Stimulated activated naive CD4-positive, alpha-beta T cell treated with Interleukin-2 at 50 U/mL for 16 hours (primary cell): ENCODE measurements at regions not wholly inside any gene's neighbourhood (a gene's known extent, or its start where the extent isn't known, plus 50 kb on each side); places are given as distances from the start of the nearest gene placed in this dataset.
"Not testable (repeated sequence)": the region's sequence is repeated elsewhere in the genome, so short reads cannot be mapped to it uniquely, and the experiment has no call there.

Experiments
- DNase-seq: peaks from one replicate; lab custom pipeline; 2025; lab: John Stamatoyannopoulos, UW

DNA sequence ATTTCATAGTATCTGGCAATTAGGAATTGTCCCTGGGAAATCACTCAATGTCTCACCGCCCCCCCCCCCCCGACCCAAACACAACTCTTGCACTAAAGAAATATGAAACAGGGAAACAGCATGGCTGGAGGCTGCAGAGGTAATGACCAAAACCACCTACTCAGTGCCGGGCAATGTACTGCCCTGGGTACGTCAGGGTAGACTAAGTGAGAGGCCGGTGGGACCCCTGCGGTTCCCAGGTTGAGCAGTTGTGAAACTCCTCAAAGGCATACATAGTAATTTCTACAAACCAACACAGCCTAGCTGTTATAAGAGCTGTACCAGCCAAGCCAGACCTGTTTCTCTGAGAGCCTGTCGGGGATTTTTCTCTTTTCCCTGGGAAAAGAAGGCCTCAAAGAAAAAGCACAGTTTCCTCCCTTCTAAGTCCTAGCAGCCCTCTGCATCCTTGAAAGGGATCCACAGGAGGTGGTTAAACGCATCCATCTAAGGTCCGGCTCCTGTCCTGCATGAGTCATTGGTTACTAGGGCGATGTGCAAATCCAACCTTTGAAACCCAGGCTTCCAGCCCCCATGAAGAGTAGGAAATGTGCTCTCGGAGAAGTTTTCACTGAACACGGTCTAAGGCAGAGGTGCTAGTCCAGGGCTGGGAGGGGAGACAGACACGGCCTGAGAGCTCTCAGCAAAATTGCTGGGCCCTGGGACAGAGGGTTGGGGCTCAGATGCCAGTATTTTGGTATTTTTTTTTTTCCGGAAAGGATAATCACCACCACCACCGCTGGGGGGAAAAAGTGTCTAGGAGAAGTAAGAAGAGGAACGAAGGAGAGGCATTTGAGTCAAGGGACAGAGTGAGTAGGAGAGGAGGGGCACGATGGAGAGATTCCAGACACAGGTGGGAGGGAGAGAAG is 172.8 kb downstream of the ATP6V0E2 start:
- not testable (repeated sequence) for DNase-seq

- not testable (repeated sequence) for DNase-seq
These were observed 173.6 kb downstream of the ATP6V0E2 start for GRCh38 chr7:150047329-150047728.

DNA sequence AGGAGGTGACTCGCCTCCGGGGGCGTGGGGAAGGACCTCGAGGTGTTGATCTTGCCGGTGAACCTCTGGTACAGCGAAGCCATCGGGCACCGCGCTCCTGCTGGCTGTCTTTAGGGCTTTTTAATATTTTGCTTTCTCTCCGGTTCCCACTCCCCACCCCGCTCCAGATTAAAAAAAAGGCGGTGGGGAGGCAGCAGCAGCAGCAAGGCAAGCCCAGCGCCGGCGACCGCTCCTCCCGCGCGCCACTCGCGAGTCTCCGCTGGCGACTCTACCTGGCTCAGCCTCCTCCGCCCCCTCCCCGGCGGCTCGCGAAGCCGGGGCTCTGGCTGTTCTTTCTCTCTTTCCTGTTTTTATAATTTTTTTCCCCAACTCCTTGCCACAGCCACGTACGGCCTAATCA is 174.0 kb downstream of the ATP6V0E2 start:
- not testable (repeated sequence) for DNase-seq

DNA sequence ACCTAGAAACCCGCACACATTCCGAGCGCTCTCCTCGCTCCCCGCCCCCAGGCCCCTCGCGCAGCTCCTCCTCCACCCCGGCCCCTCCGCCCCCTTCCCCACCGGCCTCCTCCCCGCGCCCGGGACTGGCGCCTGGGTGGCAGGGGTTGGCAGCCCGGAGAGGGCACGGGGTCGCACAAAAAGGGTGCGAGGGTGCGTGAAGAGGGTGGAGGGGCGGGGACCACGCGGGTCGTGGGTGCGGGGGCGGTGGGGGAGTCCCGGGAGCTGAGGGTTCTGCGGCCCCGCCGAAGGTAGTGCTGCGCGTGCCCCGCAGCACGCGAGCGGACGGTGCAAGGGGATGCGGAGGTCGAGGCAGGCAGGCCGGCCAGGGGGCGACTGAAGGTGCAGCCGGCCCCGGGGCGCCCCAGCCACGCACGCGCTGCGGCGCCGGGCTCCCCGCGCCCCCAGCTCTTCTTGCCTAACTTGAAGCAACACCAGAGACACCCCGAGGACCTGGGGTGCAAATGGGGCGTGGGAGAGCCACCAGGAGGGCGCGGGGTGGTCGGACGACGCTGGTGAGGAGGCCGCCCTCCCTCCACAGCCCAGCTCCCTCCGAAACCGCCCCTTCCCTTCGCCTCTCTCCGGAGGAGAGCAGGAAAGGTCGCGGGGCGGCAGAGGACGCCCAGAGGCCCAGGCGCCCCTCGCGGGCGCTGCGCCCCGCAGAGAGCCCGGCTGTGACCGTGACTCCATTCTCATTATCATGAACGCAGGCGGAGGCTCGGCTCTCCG is 174.7 kb downstream of the ATP6V0E2 start:
- not testable (repeated sequence) for DNase-seq

DNA sequence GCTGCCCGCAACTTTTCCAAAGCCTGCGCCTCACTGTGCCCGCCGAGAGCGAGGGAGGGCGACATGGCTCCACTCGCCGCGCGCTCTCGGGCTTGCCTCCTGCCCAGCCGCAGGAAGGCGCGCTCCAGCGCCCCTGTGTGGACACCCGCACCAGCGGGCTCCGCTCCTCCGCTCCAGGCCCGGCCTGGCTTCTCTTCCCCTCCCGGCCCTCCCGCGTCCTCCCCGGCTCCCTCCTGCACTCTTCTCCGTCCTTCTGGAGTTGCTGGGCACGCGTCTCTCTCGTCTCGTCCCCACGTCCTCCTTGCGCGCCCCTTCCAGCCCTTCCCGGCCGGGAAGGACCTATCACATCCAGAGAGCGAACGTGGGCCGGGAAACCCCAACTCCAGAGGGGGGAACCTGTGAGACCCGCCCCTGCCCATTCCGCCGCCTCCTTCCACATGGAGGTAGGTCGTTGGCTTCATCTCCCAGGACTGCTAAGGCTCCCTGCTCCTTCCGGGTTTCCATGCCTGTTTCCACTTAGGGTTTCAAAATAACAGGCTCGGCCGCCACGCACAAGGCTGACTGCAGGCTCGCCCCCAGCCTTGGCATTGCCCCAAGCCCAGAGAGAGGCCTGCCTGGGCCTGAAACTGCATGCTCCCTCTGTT is 175.4 kb downstream of the ATP6V0E2 start:
- not testable (repeated sequence) for DNase-seq

DNA sequence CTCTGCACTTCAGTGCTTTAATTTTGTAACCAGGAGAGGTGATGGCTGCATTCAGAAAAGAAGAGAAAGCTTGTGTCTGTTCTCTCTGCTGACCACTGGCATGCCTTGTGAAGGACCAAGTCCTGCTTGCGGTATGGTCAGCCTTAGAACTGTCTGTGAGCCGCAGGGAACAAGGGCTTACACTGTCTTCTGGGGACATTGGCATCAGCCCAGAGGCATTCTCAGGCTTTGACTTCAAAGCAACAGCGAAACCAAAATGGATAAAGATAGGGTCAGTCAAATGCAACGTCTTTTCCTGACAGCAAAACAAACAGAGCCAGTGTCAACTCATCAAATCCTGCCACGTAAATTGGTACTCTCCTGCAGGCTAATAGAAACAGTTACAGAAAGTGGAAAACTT is 179.6 kb downstream of the ATP6V0E2 start:
- DNase-seq: not testable (repeated sequence)

DNA sequence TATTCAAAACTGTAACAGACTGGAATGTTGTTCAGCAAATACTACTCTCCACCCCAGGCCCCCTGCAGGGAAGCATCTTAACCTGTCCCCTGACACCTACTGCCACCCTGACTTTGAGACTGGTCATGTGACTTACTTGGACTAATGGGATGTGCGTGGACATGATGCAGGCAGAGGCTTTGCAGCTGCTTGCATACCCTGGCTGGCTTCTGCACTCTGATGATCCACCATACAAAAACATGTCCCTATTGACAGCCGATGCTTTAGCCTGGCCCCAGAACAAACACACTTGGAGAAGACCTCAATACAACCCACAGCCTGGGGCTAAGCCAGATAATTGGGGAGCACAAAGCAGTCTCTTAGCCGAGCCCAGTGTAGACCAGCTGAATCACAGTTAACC is 180.5 kb downstream of the ATP6V0E2 start:
- DNase-seq: not testable (repeated sequence)

GRCh38 chr7:150060259-150061221 is 186.8 kb downstream of the ATP6V0E2 start:
- not testable (repeated sequence) for DNase-seq

GRCh38 chr7:150063195-150063594 is 189.4 kb downstream of the ATP6V0E2 start:
- not testable (repeated sequence) for DNase-seq

GRCh38 chr7:150069555-150070313 is 196.0 kb downstream of the ATP6V0E2 start:
- not testable (repeated sequence) for DNase-seq

DNA sequence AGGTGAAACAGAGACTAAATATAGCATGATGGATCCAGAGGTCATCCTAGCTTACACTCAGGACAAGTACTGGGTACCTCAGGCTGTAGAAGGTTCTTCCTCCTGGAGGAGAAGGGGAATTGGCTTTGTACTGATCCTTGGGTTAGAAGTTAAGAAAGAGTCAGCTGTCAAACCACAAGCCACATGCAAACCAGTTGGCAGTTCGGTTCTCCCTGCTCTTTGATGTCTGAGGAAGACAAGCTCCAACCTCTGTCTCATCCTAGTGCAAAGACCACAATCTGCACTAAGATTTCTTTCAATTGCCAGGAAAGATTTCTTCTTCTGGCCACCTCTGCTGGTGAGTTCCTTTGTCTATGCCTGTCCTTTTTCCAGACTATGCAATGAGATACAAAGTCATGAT is 203.8 kb downstream of the ATP6V0E2 start:
- not testable (repeated sequence) for DNase-seq

GRCh38 chr7:150081865-150082264 is 208.1 kb downstream of the ATP6V0E2 start:
- DNase-seq: not testable (repeated sequence)

DNA sequence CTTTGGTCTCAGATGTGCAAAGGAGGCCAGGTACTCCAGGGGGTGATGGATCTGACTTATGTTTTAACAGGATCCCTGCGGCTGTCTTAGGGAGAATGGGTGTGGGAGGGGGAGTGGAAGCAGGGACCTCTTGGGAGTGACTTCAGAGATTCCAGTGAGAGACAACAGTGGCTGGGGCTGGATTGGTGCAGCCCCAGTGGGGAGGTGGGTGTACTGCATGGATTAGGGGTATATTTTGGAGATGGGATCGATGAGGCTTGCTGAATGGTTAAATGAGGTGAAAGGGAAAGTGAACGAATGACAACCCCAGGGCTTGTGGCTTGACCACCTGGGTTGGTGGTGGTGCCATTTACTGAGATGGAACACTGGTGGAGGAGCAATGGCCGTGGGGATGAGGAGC is 211.0 kb downstream of the ATP6V0E2 start:
- DNase-seq: not testable (repeated sequence)

GRCh38 chr7:150087478-150087877 is 213.7 kb downstream of the ATP6V0E2 start:
- not testable (repeated sequence) for DNase-seq

DNA sequence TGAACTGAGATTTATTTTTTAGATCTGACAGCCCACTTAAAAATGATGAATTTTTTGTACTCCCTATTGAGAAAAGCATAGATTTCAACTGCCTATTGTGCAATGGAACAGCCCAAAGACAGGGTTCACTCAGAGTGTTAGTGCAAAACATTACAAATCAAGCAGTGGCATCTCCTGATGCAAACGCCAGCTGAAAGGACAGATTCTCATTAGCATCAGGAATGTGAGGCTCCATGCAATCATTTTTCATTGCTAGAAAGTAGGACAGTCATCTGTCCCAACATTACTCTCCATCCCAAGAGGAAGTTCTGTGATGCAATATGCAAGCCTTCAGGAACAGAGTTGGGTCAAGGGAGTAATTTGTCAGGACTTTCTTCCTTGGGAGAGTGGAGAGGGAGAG is 215.4 kb downstream of the ATP6V0E2 start:
- not testable (repeated sequence) for DNase-seq

DNA sequence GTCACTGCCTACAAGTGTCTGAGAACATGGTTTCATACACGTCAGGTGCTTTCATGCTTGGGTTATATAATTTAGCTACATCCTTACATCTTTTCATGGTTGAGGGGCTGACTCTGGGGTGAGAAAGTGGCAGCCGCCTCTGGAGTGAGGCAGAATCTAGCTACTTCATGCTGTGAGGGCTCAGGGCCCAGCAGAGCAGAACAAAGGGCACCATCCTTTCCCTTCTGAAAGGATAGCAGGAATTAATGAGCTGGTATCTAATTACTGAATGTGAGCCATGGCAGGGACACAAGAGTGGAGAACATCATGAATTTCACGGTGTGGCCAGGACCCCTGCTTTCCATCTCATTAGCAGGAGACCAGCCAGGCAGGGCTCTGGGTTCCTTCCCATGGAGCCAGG is 217.0 kb downstream of the ATP6V0E2 start:
- DNase-seq: not testable (repeated sequence)

GRCh38 chr7:150093897-150094296 is 220.1 kb downstream of the ATP6V0E2 start:
- DNase-seq: not testable (repeated sequence)

DNA sequence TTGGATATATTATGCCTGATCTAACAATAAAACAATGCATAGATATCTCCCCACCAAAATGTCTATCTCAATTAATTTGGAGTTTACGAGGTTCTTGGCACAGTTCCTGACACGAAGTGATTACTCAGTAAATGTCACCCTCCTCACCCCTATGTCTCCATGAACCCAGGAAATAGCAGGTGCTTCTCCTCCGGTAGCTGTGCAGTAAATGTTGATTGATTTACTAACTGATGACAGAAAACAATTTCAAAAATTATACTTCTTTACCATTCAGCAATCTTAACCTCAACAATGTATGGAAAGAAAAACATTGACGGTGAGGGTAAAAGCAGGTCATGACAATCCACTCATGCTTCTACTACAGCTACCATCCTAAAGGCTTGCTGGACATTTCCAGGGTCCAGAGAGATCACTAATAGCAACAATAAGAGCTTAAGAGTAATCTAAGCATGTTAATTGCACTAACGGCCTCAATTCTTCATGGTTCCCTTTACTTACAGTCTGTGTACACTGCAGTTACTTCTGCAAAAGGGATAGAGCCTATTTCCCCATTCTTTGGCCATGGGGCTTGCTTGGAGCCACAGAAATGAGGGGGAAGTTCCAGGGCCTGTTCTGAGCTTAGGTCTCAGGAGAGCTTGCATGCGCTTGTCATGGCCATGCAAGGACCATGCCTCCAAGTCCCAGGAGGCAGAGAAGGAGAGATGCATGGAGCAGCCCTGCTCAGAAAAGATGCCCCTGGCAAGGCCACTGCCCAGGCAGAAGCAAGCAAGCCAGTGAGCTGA is 222.6 kb downstream of the ATP6V0E2 start:
- DNase-seq: not testable (repeated sequence)

DNA sequence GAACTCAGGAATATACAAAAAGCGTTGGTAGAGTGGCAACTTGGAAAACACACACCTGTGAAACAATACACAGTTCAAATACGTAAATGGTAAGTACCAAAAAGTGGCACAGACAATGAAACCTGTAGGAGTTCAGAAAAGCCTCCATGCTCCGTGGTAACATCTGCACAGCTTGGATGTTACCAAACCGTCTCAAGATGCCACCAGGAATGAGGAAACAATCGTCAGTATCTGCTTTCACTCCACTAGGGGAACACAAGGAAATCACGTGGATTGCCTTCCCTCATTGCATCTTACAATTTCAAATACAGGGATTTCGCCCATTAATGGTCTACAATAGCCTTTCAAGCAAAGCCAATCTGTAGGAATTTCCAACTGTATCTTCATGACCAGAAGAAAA is 224.6 kb upstream of the LRRC61 start:
- DNase-seq: not testable (repeated sequence)
